ENCODE measurements at regions not wholly inside any gene's neighbourhood (a gene's known extent, or its start where the extent isn't known, plus 50 kb on each side); places are given as distances from the start of the nearest gene placed in this dataset.

GRCh38 chr6:156029286-156029985, 573.8 kb upstream of the NOX3 start:
- intact Hi-C loops (cut with micrococcal nuclease), result no loop called here
- ChIA-PET POLR2A (ENCODE audit: unreplicated experiment) (no interaction called here), CTCF (no interaction called here)
- H2BK15ac ChIP-seq (ENCODE audit: low read depth, low read length), result no peak overlapping the region
- no peaks in the 10 kb centered on the region for H3K9me1 ChIP-seq (ENCODE audit: insufficient read depth, low read length)
- H2AK5ac ChIP-seq (ENCODE audit: low read depth, low read length), result no peak overlapping the region
- no peaks in the 10 kb centered on the region for H4K20me1 ChIP-seq (ENCODE audit: insufficient read depth, low read length)
- no TSS peak for BruUV-seq (replicated peaks)
- no peak overlapping the region for H3K4ac ChIP-seq (ENCODE audit: low read depth, low read length)
- H4K8ac ChIP-seq (ENCODE audit: low read depth in 2 of 2, low read length in 2 of 2), result no peak overlapping the region
- no peak overlapping the region for H4K91ac ChIP-seq (ENCODE audit: insufficient read depth, low read depth, low read length)
- no peak overlapping the region for H3K23ac ChIP-seq (ENCODE audit: low read depth, low read length)
- no peak overlapping the region for H2BK120ac ChIP-seq (ENCODE audit: low read depth, low read length)
- no peak overlapping the region for H2AK9ac ChIP-seq (replicated peaks; ENCODE audit: low read depth, low read length, poor library complexity)
- no peak overlapping the region for H3K14ac ChIP-seq (replicated peaks; ENCODE audit: low read depth, low read length)
- no peak for TF ChIP-seq SMC3 (IDR thresholded peaks at IDR 0.05; ENCODE audit: low read depth, low read length)
- no peak for TF ChIP-seq POLR2A (IDR thresholded peaks at IDR 0.05; ENCODE audit: low read depth, low read length)
- TF ChIP-seq CHD1 (IDR thresholded peaks at IDR 0.05; ENCODE audit: low read depth, low read length), result no peak
- no peak for TF ChIP-seq MAFK (IDR thresholded peaks at IDR 0.05; ENCODE audit: low read depth, low read length)
- TF ChIP-seq RFX5 (IDR thresholded peaks at IDR 0.05; ENCODE audit: low read depth, low read length), result no peak
- no peak for TF ChIP-seq MAZ (IDR thresholded peaks at IDR 0.05; ENCODE audit: borderline replicate concordance, low read depth, low read length)
- no peak for TF ChIP-seq RCOR1 (IDR thresholded peaks at IDR 0.05; ENCODE audit: insufficient replicate concordance, low read length)
- no peak for TF ChIP-seq ELK1 (IDR thresholded peaks at IDR 0.05; ENCODE audit: borderline replicate concordance, low read depth, low read length)
- no peak for TF ChIP-seq FOS (IDR thresholded peaks at IDR 0.05; ENCODE audit: low read depth, low read length)
- TF ChIP-seq NFE2L2 (IDR thresholded peaks at IDR 0.05; ENCODE audit: low read depth, low read length), result no peak
- no peak for TF ChIP-seq BHLHE40 (IDR thresholded peaks at IDR 0.05; ENCODE audit: low read depth, low read length)
- TF ChIP-seq CEBPB (IDR thresholded peaks at IDR 0.05; ENCODE audit: low read depth, low read length), result no peak
- TF ChIP-seq CTCF (conservative IDR thresholded peaks at IDR 0.05; ENCODE audit: low read depth, low read length), result no peak
- no peak for TF ChIP-seq RAD21 (IDR thresholded peaks at IDR 0.05; ENCODE audit: low read length)
- no peak for TF ChIP-seq MXI1 (IDR thresholded peaks at IDR 0.05; ENCODE audit: borderline replicate concordance, low read depth, low read length)
- WGBS, 2 experiments (ENCODE audit: extremely low coverage in 2 of 2, insufficient read length in 1 of 2), result 77% methylated on average over 4 of the region's 13 CpGs; no CpG with 5 or more reads in 1 of the 2 experiments
- H3K4me2 ChIP-seq (ENCODE audit: low read depth, low read length), result no peak overlapping the region
- dilution Hi-C loops (cut with HindIII; ENCODE audit: low sequenced_read_pairs, unreplicated experiment), result no loop called here
- no peaks in the 10 kb centered on the region; the same call in 1 of the 2 replicates for H3K4me1 ChIP-seq (ENCODE audit: control insufficient read depth, insufficient read depth, low read length)
- H2BK5ac ChIP-seq (ENCODE audit: low read depth, low read length, poor library complexity, severe bottlenecking), result no peak overlapping the region
- no peak overlapping the region for H3K56ac ChIP-seq (ENCODE audit: extremely low read depth, insufficient read depth, low read length)
- no peak overlapping the region for H3K18ac ChIP-seq (ENCODE audit: low read depth, low read length)
- in situ Hi-C loops (cut with MboI; ENCODE audit: low sequenced_read_pairs), result no loop called here
- no peaks in the 10 kb centered on the region for H3K79me1 ChIP-seq (ENCODE audit: low read depth in 1 of 2, low read length in 2 of 2)
- ATAC-seq (ENCODE audit: low read depth) (no peak), DNase-seq (no peak)
- H3K9ac ChIP-seq (ENCODE audit: low read depth, low read length), result no peak overlapping the region
- no peak overlapping the region for H3K4me3 ChIP-seq (ENCODE audit: insufficient read depth, low read depth, low read length)
- H3K36me3 ChIP-seq (ENCODE audit: control insufficient read depth, insufficient read depth, low read length), result no peaks in the 10 kb centered on the region
- H2AFZ ChIP-seq (replicated peaks; ENCODE audit: low read length, poor library complexity), result no peak overlapping the region
- no peaks in the 10 kb centered on the region for H3K27me3 ChIP-seq (ENCODE audit: control insufficient read depth, insufficient read depth, low read length)
- no peak overlapping the region for H3K27ac ChIP-seq (ENCODE audit: insufficient read depth, low read length)
- H2BK20ac ChIP-seq (ENCODE audit: low read depth, low read length), result no peak overlapping the region
- peaks cover 11% of the 10 kb centered on the region for H3K9me3 ChIP-seq (ENCODE audit: control insufficient read depth, insufficient read depth, low read length)
- H4K5ac ChIP-seq (ENCODE audit: low read depth, low read length), result no peak overlapping the region
